ENCODE measurements at regions not wholly inside any gene's neighbourhood (a gene's known extent, or its start where the extent isn't known, plus 50 kb on each side); places are given as distances from the start of the nearest gene placed in this dataset.

DNA sequence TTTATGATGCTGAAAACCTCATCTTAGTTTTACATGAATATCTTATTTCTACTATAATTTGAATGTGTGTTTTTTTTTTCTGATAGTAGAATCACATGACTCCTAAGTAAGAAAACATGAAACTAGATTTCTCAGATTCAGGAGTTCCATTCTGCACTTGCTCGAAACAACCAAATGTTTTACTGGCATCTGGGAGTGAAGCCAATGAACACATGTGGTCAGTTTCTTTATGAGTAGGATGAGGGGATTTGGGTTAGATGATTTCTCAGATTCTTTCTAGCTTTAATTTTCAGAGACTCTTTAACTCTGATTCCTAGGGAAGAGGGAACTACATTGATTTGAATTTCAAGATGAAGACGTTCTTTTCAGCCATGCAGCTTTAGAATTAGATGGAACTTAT is 225.0 kb upstream of the NT5C1B start:
- DNase-seq: no peak

DNA sequence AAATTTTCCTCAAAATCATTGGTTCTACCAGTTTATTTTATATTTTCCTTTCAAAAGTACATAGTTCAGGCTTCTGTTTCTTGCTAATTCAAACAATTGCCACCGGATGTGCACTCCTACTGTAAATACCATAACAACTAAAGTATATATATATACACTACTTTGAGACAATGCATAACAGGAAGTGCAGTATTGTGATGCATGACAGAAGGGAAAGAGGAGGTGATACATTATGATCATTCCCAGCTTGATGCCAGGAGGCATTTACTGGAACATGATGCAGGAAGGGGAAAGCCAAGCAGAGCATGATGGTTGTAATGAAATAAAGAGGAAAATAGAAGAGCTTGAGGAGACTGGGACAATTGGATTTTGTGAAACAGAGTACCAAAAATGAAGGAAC is 215.2 kb upstream of the NT5C1B start:
- DNase-seq: no peak

DNA sequence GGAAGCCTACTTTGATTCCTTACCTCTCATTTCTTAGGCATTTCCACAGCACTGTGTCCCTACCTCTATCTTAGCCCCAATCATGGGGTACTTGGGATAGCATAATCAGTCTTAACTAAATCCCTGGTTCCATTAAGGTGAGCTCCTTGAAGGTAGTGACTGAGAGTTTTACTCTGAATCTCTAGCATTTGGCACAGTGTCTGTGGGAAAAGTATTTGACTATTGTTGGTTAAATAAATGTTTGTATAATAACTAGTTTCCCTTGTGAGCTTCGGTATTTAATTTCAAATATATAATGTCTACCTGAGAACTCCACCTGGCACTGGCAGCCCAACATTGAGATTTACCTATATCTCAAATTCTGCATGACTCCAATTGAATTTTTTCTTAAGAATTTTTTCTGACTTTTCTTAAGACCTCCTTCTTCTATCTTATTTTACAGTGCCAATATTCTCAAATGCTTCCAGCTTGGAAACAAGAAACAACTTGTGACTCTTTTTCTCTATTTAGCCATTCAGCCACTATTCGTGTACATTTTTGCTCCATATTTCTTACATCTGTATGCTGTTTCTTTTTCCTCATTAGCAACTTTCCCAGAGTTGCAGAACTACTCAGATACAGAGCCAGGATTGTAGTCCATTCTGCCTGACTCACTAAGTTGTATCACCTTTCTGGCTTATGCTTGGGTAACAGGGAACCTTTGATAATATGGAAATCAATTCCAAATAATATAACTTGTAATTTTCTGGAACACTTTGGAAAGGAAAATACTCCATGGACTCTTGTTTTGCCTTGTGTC is 214.0 kb upstream of the NT5C1B start:
- no peak for DNase-seq

DNA sequence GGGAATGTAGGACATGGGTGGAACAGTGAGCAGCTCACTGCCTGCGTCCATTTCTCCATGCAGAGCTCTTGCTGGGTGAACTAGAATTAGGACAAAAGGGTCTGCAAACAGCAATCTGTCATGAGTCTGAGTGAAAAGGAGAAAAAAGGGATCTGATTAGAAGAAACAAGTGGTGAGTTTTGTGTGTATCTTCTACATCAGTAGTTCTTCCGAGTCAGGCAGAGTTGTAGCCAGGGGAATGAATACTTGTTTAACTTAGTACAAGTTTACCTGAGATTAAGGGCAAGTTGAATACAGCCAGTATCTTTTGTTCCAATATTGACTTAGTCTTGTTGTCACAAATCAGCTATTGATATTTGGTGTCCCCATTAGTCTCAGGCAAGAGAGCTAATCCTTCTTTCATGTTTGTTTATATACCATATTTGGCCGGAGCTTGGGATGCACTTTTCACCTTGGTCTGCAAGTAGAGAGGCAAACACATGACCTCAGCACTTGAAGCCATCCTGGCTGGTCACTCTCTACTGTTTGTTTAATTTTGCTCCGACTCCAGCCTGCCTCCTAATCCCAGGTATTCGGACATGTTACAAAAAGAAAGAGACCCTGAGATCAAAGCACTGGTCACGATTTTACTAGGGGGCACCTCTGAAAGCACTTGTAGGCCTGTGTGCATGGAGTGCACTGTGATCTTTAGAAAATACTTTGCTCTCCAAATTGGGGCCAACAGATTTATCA is 211.0 kb upstream of the NT5C1B start:
- no peak for DNase-seq

DNA sequence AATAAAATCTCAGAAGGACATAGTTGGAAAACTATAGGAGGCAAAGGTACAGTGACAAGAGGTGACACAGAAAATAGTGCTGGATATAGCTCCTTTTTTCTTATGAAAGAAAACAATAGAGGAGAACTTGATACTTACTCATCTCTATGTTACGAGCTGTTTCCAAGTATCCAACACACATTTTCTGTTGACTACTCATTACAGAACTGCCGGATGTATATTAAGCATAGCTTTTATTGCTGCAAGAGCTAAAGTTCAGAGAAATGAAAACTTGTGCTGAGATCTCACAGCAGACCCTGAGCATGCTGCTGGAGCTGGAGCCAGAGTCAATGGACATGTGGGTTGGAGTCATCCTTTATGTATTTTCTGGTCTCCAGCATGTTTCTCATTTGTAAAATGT is 210.0 kb upstream of the NT5C1B start:
- no peak for DNase-seq

DNA sequence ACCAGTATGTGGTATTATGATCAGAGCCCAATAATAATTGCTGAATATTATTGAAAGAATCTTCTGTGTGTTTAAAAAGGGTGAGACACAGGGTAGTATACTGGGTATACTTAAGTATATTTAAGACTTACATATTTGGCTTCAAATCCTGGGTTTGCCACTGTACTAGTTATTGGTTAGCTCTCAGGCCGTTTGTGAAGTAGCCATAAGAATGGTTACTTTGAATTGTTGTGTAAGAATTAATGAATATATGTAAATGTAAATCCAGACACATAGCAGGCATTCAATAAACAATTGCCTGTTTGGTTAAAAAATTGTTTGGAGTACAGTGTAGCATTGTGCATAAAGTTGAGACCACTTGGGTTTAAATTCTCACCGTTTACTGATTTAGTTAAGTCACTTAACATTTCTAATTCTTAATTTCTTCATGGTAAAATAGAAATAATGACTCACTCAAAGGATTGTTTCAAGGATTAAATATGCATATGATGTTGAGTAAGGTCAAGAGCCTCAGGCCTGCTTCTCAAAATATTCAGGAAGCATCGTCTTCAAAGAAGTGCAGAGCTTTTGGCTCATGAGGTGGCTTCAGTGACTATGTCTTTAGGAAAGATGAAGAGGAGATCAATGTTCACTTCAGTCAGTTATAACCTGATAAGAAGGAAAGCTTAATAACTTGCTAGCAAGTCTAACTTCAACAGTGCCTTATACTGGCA is 207.9 kb upstream of the NT5C1B start:
- DNase-seq: no peak

DNA sequence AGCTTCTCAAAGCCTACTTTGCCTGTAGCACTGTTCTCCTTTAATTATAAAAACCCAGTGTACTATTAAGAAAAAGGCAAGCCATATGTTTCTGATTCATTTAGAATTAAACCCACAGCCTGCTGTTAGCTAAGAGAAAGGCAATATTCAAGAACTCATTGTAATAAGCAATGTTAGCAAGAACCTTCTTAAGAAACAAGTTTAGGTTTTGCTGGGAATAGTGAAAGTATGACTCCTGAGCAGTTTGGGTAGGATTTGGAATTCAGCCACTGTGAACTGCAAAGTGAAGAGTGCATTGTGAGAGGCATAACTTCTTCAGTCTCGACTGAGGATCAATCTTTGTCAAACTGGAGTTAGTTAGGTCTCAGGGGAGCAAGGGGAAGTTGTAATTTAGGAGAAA is 206.5 kb upstream of the NT5C1B start:
- no peak for DNase-seq

DNA sequence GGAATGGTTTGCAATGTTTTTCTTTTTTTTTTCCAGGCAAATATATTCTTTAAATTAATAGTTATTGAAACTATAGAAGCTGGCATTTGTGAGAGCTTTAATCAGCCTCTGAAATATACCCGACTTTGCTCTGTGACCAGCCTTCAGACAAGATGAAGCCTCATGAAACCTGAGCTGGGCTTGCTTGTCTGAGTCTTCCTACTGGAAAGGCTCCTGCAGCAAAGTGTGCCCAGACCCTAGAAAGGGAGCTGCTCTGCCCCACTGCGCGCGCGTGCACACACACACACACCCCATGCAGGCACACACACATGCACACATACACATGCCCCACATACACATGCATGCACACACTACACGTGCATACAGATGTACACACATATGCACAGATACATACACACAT is 203.3 kb upstream of the NT5C1B start:
- DNase-seq: no peak

DNA sequence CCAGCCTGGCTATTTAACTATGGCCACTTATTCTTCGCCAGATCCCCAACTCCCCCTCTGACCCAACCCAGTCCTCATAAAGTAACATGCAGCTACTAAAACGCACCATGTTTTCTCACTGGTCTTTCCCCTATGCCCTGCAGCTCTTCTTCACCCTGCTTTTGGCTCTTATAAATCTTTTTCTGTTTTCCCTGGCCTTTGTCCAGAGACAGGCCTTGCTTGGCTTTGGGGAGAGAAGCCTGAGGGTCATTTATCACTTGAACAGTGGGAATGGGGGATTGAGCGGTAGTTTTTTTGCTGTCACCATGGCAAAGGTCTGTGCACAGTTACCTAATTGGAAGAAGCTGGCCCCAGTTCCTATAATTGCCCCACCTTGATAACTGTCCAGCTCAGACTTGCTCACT is 202.9 kb upstream of the NT5C1B start:
- no peak for DNase-seq

DNA sequence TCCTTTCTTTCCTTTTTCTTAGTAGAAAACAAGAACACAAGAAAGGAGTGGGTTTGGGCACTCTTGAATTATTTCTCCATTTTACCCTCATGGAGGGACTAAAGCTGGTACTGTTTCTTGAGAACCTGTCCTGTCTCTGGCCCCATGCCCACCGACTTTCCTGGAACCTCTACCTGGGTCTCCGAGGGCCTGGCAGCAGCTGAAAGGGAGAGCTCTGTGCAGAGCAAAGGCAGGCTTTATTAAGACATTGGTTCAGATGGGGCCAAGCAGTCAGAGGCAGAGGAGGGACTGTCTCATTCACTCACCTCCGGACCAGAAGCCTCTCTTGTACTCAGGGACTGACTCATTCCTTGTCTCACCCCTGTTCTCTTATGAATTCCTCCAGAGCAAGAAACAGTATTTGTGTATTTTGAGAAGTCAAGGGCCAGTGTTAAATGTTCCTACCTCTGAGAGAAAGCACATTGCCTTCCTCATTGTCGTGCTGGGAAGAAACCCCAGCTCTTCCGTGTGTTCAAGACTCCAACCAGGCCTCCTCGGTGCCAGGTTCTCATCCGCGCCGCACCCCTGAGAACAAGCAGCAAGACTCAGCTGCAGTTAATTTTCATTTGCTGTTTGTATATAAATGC is 201.9 kb upstream of the NT5C1B start:
- DNase-seq: no peak

DNA sequence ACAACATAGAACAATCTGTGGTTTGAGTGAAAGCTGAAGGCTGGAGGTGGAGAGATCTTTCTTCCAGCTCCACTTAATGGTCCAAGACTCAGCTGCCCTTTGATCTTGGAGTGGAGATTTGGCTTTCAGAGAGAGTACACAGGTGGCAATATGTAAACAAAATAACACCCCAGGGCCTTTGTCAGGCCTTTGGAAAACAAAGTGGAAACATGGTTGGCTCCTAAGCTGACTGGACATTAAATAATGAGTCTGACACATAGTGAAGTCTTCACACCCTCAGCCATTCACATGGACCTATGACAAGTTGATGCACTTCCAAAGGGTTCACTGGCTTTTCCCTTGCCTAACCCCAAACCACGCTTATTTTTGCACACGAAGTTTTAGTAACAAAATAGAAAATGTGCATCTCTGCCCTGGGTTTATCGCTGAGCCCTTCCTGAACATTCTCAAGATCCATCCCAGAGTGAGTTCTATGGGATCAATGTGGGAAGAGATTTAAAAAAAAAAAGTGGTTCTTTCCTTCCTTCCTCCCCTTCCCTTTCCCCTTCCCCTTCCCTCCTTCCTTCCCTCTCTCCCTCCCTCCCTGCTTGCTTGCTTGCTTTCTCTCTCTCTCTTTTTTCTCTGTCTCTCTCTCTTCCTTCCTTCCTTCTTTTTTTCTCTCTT is 201.3 kb upstream of the NT5C1B start:
- no peak for DNase-seq

DNA sequence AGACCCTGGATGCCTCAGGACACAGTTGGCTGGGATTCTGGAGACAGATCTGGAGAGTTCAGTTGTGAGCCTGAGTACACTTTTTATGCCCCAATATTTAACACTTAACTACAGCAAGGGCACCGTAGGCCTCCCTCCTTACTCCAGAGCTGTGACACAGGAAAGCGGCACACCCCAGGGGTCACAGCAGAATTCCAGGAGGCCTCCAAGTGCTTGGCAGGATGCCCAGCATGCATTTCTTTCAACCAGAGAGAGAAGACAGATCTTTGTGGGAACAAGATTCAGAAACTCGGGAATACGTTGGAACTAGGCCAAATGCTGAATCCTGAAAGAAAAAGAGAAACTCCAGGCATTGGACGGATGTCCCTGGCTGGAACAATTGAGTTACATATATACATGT is 199.2 kb upstream of the NT5C1B start:
- no peak for DNase-seq

DNA sequence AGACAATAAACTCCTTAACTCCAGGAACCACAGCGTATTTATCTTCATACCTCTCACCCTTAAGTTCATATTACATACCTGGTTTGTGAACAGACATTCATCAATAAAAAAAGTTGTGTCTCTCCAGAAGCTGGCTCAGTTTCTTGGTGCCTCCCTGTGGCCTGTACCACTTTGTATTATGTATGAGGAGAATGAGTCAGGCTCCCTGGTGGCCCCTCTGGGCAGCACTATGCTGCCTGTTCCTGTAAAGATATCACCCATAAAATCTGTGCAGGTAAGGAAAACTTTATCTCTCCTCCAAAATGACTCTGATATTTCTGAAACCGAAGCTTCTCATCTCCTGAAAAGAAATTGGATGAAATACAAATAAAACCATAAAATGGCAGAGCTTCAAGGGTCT is 198.4 kb upstream of the NT5C1B start:
- DNase-seq: no peak

DNA sequence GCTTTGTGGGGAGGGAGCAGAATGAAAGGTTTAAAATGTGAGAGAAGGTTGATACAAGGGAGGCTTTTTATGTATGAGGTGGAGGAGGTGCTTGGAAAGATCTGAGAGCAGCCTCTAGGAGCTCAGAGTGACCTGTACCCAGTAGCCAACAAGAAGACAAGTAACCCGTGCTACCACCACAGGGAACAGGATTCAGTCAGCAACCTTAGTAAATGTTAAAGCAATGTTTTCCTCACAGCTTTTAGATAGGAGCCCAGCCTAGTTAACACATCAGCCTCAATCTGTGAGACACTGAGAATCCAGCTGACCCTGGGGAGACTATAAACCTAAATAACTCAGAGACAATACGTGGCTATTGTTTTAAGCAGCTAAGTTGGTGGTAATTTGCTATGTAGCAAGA is 194.9 kb upstream of the NT5C1B start:
- DNase-seq: no peak

DNA sequence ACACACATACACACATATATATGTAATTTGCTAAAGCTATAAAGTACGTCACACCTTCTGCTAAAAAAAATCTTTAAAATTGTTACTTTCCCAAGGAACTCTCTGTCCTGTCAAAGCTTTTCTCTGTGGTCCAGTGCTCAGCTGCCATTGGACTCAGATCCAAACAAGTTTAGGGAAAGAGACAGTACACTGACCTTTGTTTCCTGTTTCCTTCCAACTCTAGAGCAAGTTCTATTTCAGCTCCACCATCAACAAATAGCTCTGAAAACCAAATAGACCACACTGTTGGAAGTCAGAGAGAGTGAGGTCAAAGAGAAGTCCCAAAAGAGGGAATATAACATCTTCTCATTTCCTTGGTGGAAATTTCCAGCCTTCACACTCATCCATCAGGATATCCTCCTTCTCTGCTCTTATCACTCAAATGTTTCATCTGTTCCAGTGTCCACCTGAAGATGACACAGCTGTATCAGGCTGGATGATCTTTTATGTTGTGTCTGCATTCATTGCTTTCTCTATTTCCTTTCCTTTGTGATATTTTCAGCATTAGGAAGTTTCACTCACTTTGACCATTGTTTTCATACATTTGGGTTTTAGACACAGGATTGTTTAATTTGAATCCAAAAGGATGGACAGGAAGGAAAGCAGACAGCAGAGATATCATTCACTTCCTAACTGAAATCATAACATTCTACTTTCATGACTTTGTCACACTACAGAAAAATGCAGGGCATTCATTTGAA is 192.3 kb upstream of the NT5C1B start:
- no peak for DNase-seq

DNA sequence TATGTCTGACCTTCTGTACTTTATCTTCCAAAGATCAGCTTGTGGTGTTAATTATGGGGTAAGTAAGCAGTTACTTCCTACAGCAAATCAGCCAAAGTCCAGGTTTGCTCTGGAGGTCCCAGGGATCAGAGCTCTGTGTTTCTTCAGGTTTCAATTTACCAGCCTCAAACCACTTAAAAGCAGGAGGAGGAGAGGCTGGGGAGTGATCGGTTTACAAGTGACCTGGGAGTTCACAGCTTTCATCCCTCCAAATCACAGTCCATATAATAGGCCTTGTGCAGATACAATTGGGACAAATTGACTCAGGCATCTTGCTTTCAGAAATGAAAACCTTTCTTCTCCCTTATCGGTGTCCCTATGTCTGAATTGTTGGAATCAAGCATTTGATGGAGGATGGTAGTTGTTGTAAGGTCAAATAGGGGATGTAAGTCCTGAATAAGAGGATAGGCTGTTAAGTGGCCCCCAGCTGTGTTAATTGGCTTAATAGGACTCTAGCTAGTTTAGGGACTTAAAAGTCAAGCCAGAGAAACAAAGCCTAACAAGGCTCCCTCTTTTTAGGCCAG is 188.0 kb upstream of the NT5C1B start:
- DNase-seq: no peak

DNA sequence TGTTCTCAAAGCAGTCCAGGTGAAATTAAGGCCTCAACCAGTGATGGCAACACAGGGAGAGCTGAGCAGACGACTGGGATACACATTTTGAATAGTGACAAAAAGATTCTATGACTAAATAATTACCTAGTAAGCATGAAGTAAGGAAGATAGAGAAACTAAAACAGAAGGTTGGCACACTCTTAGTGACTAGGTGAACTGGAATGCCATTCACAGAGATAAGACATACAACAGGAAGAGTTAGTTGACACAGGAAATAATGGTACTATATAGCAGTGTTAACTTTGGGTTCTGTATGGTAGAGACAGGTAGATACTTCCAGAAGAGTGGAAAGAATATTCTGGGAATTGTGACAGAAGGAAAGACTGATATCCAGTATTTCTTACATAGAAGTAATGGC is 181.8 kb upstream of the NT5C1B start:
- no peak for DNase-seq

DNA sequence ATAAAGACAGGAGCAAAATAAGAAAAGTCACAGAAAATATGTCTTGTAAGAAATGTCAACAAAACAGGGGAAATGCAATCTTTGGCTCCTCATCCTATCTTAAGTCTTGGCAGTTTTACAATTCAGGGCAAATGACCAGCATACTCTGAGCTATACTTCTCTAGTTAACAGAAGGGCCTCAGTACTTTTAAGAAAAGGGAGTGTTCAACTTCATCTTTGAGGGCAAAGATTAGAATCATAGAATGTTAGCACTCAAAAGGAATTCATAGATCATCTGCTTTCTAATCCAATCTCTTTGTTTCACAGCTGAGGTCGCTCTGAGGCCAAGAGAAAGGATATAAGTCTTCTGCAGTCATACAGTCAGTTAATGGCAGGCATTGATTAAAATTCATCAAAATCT is 174.0 kb upstream of the NT5C1B start:
- DNase-seq: no peak

DNA sequence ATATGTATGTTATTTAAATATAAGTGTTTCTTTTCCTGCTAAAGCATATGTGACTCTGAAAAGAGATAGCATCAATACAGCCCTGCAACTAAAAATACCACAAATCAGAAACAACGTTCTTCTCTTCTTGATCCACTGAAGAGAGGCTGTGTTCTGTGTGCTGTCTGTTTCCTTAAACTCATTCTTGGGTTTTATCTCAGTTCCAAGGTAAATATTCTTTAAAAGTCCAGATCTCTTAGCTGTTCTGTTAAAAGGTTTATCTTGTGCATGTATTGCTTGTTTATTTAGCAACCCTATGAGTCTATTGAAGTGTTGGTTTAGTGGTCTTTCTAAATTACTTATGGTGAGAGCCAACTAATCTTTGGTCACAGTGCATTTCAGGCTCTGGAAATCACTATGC is 173.3 kb upstream of the NT5C1B start:
- no peak for DNase-seq

DNA sequence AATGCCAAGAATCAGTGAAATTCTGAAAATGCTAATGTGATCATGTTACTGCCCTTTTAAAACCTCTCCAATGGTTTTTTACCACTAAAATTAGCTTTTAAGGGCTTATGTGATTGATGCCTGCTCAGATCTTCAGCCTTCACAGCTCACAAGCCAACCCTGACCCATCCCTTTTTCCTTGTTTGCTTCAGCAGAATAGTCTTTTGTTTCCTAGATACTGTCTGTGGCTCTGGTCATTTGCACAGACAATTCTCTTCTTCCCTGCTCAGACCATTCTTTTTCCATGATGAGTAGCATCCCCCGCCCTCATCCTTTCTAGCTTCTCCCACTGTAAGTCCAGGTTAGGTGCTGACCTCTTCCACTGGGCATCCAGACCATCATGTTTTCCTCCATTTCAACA is 164.9 kb upstream of the NT5C1B start:
- no peak for DNase-seq

DNA sequence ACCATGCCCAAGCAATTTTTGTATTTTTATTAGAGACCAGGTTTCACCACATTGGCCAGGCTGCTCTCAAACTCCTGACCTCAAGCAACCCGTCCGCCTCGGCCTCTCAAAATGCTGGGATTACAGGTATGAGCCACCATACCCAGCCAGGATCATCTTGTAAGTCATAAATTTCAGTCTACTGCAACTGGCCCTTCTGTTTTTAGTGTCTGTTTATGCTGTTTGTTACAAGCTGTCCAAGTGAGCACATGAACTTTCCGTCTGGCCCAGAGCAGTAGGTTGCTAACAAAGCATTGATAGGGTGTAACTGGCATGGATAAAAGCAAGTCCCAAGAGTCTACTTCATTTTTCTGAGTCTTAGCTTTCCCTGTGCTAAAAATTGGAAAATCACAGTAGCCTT is 164.4 kb upstream of the NT5C1B start:
- no peak for DNase-seq

All from NCI-H1436 (cell line).